ENCODE measurements at regions not wholly inside any gene's neighbourhood (a gene's known extent, or its start where the extent isn't known, plus 50 kb on each side); places are given as distances from the start of the nearest gene placed in this dataset.

GRCh38 chr5:72618708-72619107 is 111.5 kb upstream of the ZNF366 start:
- no peak for ATAC-seq

- ATAC-seq: no peak
These were observed 107.9 kb upstream of the ZNF366 start for GRCh38 chr5:72615061-72615460.

- no peak for ATAC-seq
These were observed 106.3 kb upstream of the ZNF366 start for GRCh38 chr5:72613515-72613914.

GRCh38 chr5:72612810-72613209 is 105.6 kb upstream of the ZNF366 start:
- ATAC-seq: no peak

GRCh38 chr5:72611118-72611730 is 104.0 kb upstream of the ZNF366 start:
- peak; percentile 55 to 56 for ATAC-seq

GRCh38 chr5:72608926-72609325 is 101.7 kb upstream of the ZNF366 start:
- no peak for ATAC-seq

- ATAC-seq: no peak
These were observed 101.1 kb upstream of the ZNF366 start for GRCh38 chr5:72608297-72608696.

- ATAC-seq: no peak
These were observed 100.2 kb upstream of the ZNF366 start for GRCh38 chr5:72607381-72607780.

GRCh38 chr5:72606525-72606924 is 99.3 kb upstream of the ZNF366 start:
- ATAC-seq: no peak

GRCh38 chr5:72605632-72606031 is 98.4 kb upstream of the ZNF366 start:
- ATAC-seq: no peak

- no peak for ATAC-seq
These were observed 97.6 kb upstream of the ZNF366 start for GRCh38 chr5:72604798-72605154.

GRCh38 chr5:72604111-72604797 is 97.0 kb upstream of the ZNF366 start:
- ATAC-seq: no peak

- no peak for ATAC-seq
These were observed 95.8 kb upstream of the ZNF366 start for GRCh38 chr5:72602696-72603685.

- ATAC-seq: no peak
These were observed 94.7 kb upstream of the ZNF366 start for GRCh38 chr5:72601861-72602260.

- no peak for ATAC-seq
These were observed 93.3 kb upstream of the ZNF366 start for GRCh38 chr5:72600391-72600981.

- ATAC-seq: no peak
These were observed 92.5 kb upstream of the ZNF366 start for GRCh38 chr5:72599519-72600370.

- ATAC-seq: no peak
These were observed 91.8 kb upstream of the ZNF366 start for GRCh38 chr5:72599065-72599433.

- ATAC-seq: no peak
These were observed 91.3 kb upstream of the ZNF366 start for GRCh38 chr5:72598401-72599064.

GRCh38 chr5:72597456-72597948 is 90.3 kb upstream of the ZNF366 start:
- ATAC-seq: no peak

- ATAC-seq: no peak
These were observed 89.7 kb upstream of the ZNF366 start for GRCh38 chr5:72596956-72597355.

GRCh38 chr5:72588640-72589039 is 81.4 kb upstream of the ZNF366 start:
- no peak for ATAC-seq

All from activated CD4-positive, CD25-positive, alpha-beta regulatory T cell treated with anti-CD3 and anti-CD28 coated beads, Interleukin-2, amount 50 U/mL, for 24 hours (primary cell).